Effector memory CD4-positive, alpha-beta T cell (primary cell): ENCODE measurements at regions not wholly inside any gene's neighbourhood (a gene's known extent, or its start where the extent isn't known, plus 50 kb on each side); places are given as distances from the start of the nearest gene placed in this dataset.

Experiments used
- DNase-seq, 3 donors: peaks; one replicate each; pipeline ENCODE4 v3.0.0-alpha.2; 2020
- H3K27ac ChIP-seq: 2 replicates; pipeline ENCODE4 v1.7.0; 2013; ENCODE audit warnings: mild to moderate bottlenecking, low read length, moderate library complexity; ENCODE audit not compliant: insufficient read depth, poor library complexity, severe bottlenecking
- H3K27me3 ChIP-seq: replicated peaks from 2 replicates; pipeline ENCODE4 v1.7.0; 2013; ENCODE audit warnings: mild to moderate bottlenecking, low read length; ENCODE audit not compliant: insufficient read depth, control insufficient read depth, poor library complexity, severe bottlenecking
- H3K36me3 ChIP-seq: 2 replicates; pipeline ENCODE4 v1.7.0; 2013; ENCODE audit warnings: mild to moderate bottlenecking, low read length, moderate library complexity; ENCODE audit not compliant: control insufficient read depth, insufficient read depth
- H3K4me1 ChIP-seq: 2 replicates; pipeline ENCODE4 v1.7.0; 2013; ENCODE audit warnings: low read length, mild to moderate bottlenecking; ENCODE audit not compliant: control insufficient read depth, insufficient read depth, poor library complexity, severe bottlenecking
- H3K4me3 ChIP-seq: 2 replicates; pipeline ENCODE4 v1.7.0; 2013; ENCODE audit warnings: low read length, low read depth, mild to moderate bottlenecking; ENCODE audit not compliant: insufficient read depth, poor library complexity, severe bottlenecking
- H3K9me3 ChIP-seq: 2 replicates; pipeline ENCODE4 v1.7.0; 2013; ENCODE audit warnings: mild to moderate bottlenecking, low read length, moderate library complexity; ENCODE audit not compliant: control insufficient read depth

DNA sequence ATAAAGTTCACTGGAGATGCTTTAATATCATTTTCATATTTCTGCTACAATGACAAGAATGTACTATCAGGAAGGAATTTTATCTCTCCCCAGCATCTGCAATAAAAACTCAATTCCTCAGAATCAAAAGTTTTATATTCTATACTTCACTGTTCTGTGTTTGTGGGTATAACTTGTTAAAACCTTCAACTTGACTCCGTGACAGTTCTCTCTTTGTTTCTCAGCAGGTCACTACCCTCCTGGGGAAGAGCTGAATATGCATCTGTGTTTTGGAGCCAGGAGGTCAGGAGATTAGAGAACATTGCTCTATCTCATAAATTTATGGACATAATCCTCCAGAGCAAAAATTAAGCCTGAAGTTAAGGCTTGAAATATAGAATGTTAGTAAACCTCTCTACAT is 411.4 kb downstream of the TRIB2 start:
- Histone ChIP-seq H3K4me1 (no peaks in the 10 kb centered on the region), H3K27ac (no peak overlapping the region), H3K4me3 (no peak overlapping the region), H3K36me3 (no peaks in the 10 kb centered on the region), H3K27me3 (no peaks in the 10 kb centered on the region), H3K9me3 (no peaks in the 10 kb centered on the region)
- DNase-seq: no peak

DNA sequence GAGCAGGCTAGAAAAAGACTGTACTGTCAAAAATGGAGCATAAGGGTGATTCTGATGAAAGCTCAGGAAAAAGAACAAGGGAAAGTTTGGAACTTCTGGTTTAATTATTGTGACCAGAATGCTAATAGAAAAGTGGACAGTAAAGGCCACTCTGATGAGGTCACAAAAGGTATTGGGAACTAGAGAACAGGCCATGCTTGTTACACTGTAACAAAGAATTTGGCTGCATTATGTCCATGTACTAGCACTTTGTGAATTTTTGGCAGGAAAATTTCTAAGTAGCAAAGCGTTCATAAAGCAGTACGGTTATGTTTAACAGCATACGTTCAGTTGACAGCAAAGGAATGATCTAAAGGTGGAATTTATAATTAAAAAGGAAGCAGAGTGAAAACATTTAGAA is 418.6 kb downstream of the TRIB2 start:
- no peaks in the 10 kb centered on the region for H3K36me3 ChIP-seq
- no peaks in the 10 kb centered on the region for H3K27me3 ChIP-seq
- no peak overlapping the region for H3K4me3 ChIP-seq
- DNase-seq: no peak
- no peaks in the 10 kb centered on the region for H3K9me3 ChIP-seq
- H3K27ac ChIP-seq: no peak overlapping the region
- H3K4me1 ChIP-seq: no peaks in the 10 kb centered on the region

DNA sequence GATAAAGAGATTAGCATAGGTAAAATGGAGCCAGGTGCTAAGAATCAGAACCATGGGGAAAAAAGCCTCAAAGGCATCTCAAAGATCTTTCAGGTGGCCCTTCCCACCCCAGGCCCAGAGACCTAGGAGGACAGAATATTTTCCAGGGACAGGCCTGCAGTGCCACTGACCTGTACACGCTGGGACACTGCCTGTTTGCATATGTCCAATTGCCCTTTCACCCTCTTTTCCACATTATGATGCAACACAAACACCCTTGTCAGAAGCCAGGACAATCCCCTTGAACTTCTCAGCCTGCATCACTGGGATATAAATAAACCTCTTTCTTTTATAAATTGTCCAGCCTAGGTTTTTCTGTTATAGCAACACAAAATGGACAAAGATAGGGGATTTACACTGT is 419.1 kb downstream of the TRIB2 start:
- Histone ChIP-seq H3K27me3 (no peaks in the 10 kb centered on the region), H3K4me1 (no peaks in the 10 kb centered on the region), H3K36me3 (no peaks in the 10 kb centered on the region), H3K27ac (no peak overlapping the region), H3K4me3 (no peak overlapping the region), H3K9me3 (no peaks in the 10 kb centered on the region)
- no peak for DNase-seq

DNA sequence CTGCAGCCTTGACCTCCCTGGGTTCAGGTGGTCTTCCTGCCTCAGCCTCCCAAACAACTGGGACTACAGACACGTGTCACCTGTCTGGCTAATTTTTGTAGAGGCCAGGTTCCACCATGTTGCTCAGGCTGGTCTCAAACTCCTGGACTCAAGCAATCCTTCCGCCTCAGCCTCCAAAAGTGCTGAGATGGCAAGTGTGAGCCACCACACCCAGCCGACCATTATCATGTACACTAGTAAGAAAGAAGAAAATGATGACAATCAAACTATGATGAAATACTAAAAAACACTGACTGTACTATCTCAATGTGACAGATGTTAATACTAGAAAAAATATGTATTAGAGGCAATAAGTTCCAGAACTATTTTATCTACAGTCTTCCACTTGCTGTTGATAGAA is 420.9 kb downstream of the TRIB2 start:
- no peaks in the 10 kb centered on the region for H3K4me1 ChIP-seq
- no peak for DNase-seq
- H3K36me3 ChIP-seq: no peaks in the 10 kb centered on the region
- H3K9me3 ChIP-seq: no peaks in the 10 kb centered on the region
- H3K4me3 ChIP-seq: no peak overlapping the region
- no peaks in the 10 kb centered on the region for H3K27me3 ChIP-seq
- H3K27ac ChIP-seq: no peak overlapping the region

DNA sequence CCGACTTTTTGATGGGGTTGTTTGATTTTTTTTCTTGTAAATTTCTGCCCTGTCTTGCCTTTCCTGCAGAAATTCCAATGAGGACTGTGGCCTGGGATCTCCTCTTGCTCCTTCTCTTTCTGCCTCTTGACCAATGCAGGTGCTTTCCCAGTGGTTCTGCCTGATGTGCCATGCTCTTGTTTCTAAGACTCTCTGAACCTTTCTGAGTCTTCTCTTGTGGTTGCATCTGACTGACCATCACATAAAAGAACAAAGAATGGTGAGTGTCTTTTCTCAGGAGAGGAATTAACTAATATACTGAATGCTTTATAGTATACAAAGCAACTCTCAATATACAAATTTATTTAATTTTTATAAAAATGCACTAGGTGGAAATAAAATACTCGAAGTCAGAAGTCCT is 424.6 kb downstream of the TRIB2 start:
- Histone ChIP-seq H3K4me1 (no peaks in the 10 kb centered on the region), H3K4me3 (no peak overlapping the region), H3K9me3 (no peaks in the 10 kb centered on the region), H3K27me3 (no peaks in the 10 kb centered on the region), H3K36me3 (no peaks in the 10 kb centered on the region), H3K27ac (no peak overlapping the region)
- DNase-seq: no peak

DNA sequence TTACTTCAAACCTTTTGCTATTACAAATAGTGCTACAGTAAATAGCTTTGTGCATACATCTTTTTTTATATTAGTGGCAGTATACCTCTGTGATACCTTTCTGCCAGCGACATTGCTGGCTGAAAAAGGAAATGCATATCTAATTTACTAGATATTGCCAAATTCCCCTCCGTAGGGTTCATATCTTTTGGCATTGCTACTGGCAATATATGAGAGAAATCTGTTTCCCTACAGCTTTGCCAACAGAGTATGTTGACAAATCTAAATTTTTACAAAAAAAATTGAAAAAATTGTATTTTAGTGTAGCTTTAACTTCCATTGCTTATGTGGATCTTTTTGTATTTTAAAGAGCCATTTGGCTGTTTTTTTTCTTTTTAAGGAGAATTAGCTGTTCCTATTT is 426.7 kb downstream of the TRIB2 start:
- H3K4me1 ChIP-seq: no peaks in the 10 kb centered on the region
- H3K27me3 ChIP-seq: no peaks in the 10 kb centered on the region
- no peak overlapping the region for H3K27ac ChIP-seq
- no peak for DNase-seq
- no peaks in the 10 kb centered on the region for H3K9me3 ChIP-seq
- H3K4me3 ChIP-seq: no peak overlapping the region
- H3K36me3 ChIP-seq: no peaks in the 10 kb centered on the region

DNA sequence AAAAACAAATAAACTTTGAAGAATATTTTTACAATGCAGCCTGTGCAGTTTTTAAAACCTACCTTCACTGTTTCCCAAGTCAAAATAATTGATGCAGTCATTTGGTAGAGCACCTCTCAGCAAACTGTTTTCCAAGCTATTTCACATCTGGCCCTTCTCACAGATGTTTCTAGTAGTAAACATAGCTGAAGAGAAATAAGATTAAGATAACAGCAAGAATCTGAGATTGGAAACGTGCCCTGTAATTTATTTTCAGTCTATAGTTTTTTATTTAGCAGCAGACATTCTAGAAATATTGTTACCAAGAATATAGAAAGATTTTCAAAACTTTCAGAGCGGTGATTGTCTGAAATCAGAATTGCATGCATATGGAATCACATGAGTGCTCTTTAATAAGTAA is 440.2 kb downstream of the TRIB2 start:
- Histone ChIP-seq H3K36me3 (no peaks in the 10 kb centered on the region), H3K4me3 (no peak overlapping the region), H3K4me1 (no peaks in the 10 kb centered on the region), H3K9me3 (no peaks in the 10 kb centered on the region), H3K27me3 (no peaks in the 10 kb centered on the region), H3K27ac (no peak overlapping the region)
- no peak for DNase-seq

DNA sequence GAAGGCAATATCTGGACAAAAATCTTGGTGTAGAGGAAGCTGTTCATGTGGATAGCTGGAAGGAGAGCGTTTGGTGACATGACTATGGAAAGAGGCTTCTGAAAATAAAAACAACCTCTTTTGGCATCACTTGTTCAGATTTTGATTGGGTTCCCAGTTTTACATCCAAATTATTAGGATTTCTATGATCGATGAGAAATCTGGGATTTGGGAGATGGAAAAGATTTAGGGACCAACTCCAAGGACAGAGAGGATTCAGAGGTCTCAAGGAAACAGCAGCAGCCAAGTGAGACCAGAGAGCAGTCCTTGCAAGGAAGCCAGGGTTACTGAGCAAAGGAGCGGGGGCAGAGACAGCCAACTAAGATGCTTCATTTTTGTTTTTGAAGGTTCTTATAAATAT is 441.7 kb downstream of the TRIB2 start:
- Histone ChIP-seq H3K27me3 (no peaks in the 10 kb centered on the region), H3K36me3 (no peaks in the 10 kb centered on the region), H3K4me1 (no peaks in the 10 kb centered on the region), H3K9me3 (no peaks in the 10 kb centered on the region), H3K27ac (no peak overlapping the region), H3K4me3 (no peak overlapping the region)
- DNase-seq: no peak

DNA sequence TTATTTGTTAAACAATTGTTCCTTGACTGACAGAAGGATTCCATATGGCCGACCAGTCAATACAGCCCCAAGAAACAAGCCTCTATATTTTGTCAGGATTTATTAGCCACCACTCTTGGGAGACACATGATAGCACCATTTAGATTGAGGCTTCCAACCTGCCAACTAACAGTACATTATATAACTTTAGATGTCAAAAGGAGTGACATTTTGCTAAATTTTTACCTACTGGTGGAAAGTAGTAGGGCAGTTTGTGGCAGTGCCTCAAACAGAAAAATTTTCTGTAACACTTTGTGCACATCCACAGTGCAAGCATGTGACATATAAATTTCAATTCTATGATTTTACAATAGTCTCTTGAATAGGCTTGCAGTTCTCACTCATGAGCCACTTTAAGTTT is 464.0 kb downstream of the TRIB2 start:
- H3K36me3 ChIP-seq: no peaks in the 10 kb centered on the region
- H3K9me3 ChIP-seq: no peaks in the 10 kb centered on the region
- no peak for DNase-seq
- H3K4me1 ChIP-seq: no peaks in the 10 kb centered on the region
- no peak overlapping the region for H3K4me3 ChIP-seq
- H3K27me3 ChIP-seq: no peaks in the 10 kb centered on the region
- no peak overlapping the region for H3K27ac ChIP-seq

DNA sequence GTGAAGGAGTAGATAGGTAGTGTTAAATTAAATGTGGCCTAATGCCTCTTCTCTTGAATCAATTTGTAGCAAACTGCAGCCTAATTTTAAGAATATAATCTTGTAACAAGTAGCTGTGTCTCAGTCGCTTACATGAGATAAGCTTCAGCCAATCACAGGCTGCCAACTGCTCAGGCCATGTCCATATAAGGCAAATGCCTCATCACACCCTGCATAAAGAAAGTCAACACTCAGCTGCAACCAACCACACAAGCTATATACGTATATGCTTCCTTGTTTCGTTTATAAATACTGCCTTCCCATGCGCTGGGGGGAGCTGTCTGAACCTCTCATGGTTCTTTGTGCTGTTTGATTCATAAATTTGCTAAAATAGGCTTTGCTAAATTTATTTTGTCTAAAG is 476.3 kb downstream of the TRIB2 start:
- no peak overlapping the region for H3K4me3 ChIP-seq
- no peaks in the 10 kb centered on the region for H3K36me3 ChIP-seq
- H3K27ac ChIP-seq: no peak overlapping the region
- no peaks in the 10 kb centered on the region for H3K4me1 ChIP-seq
- no peaks in the 10 kb centered on the region for H3K9me3 ChIP-seq
- no peak for DNase-seq
- H3K27me3 ChIP-seq: no peaks in the 10 kb centered on the region

DNA sequence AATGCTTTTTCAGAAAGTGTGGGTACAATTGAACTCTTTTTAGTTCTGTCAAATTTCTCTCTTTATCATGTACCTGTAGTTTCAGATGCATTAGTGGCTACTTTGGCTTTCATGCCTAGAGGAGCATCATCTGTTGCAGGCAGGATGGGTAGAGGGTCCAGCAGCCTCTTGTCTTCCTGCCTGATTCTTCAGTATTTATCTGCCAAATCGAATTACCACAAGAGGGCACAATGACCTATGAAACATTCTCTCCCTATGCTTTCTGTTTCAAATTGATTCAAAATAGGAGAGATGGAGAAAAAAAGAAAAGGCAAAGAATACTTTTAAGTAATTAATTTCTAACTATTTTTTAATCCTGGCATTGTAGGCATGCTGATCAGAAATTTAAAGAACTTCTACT is 477.2 kb downstream of the TRIB2 start:
- Histone ChIP-seq H3K9me3 (no peaks in the 10 kb centered on the region), H3K4me1 (no peaks in the 10 kb centered on the region), H3K4me3 (no peak overlapping the region), H3K27ac (no peak overlapping the region), H3K36me3 (no peaks in the 10 kb centered on the region), H3K27me3 (no peaks in the 10 kb centered on the region)
- DNase-seq: no peak
